Germinal center (tissue), 1 donor: ENCODE measurements at regions not wholly inside any gene's neighbourhood (a gene's known extent, or its start where the extent isn't known, plus 50 kb on each side); places are given as distances from the start of the nearest gene placed in this dataset.

Source experiments
- DNase-seq: peaks from one replicate; pipeline ENCODE4 v3.0.0; 2012; ENCODE audit warnings: mixed read lengths, low spot score

DNA sequence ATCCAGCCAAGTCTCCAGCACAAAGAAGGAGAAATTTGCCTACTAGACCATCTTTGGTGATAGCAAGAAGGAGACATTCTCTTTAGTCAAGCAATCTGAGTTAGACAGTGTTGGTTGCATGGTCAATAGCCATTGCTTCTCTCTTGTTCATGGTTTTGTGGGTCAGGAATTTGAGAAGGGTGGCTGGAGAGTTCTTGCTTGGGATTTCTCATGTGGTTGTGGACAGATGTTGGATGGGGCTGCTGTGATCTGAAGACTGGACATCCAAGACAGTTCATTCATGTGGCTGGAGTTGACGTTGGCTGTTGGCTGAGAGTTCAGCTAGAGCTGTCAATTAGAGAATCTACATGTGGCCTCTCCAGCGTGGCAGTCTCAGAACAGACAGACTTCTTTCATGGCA is 322.3 kb upstream of the PRDM1 start:
- no peak for DNase-seq

DNA sequence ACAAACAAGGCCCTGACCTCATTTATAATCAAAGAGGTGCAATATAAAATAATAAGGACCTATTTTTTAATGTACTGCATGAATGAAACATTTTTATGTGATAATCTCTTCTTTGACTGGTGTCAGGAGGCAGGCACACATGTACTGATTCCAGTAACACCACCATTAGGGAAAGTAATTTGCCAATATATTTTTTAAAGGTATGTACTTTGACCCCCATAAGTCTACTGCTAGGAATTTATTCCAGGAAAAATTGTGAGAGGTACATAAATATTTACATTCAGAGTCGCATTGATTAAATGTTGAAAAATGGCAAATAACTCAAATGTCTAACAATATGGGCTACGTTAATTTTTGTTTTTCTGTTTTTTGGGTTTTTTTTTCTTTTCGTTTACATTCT is 325.4 kb upstream of the PRDM1 start:
- no peak for DNase-seq

DNA sequence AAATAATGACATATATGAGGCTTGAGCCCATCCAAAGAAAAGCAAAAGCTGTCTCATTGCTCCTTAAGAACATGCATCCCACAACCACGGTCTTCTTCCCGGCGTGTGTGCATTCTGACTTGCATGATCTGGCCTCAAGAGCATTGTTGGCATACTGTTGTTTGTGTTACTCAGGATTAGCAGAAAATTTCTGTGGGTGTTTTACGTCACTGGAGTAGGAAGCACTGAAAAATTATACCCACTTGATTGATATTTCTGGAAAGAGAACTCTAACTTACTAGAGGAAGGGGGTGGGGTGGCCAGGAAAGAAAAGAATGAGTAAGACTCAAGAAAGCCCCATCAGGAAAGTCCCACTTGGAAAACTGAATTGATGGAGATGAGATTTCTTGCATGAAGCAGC is 326.2 kb upstream of the PRDM1 start:
- no peak for DNase-seq

DNA sequence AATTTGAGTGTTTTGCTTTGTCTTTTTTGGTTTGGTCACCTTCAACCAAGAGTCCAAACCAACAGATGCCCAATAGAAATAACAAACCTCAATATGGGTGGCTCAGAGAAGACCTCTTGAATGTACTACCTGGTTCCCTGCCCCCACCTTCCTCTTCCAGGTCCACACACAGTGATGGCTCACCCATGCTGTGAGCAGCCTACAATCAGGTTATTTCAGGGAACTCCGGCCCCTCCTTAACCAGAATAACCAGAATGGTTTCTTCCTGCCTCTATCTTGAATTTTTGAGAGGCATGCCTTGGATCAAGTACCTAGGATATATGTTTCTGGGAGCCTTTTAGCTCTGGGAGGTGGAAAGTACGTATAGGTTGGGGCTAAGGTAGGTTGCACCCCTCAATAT is 327.1 kb upstream of the PRDM1 start:
- DNase-seq, result no peak

DNA sequence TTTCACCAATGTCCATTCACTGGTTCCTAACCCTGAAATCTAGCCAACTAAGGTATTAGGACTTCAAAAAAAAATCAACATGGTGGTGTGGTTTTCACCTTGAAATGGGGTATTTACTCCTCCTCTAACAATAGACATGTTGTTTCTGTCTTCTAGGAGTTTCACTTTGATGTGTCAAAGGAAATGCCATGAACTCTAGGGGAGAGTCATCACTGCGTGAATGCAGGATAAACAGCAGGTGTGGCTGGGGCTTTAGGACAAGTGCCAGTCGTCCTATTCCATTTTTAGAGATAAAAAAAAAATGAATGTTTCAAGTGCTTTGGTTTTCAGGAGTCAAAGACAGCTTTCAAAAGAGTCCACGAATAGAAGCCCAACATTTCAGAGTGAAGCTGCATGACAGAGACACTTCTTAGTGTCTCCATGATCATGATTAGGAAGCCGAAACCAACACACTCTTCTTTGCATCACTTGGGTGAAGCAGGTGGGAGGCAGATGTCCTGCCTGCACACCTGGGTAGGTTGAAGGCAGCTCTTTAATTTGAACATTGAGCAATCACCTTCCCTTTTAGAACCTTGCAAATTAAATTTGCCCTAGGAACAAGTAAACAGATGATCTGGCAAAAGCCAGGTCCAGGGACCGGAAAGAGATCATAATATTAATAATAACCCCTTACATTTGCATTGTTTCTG is 328.5 kb upstream of the PRDM1 start:
- DNase-seq, result peak; percentile 23

DNA sequence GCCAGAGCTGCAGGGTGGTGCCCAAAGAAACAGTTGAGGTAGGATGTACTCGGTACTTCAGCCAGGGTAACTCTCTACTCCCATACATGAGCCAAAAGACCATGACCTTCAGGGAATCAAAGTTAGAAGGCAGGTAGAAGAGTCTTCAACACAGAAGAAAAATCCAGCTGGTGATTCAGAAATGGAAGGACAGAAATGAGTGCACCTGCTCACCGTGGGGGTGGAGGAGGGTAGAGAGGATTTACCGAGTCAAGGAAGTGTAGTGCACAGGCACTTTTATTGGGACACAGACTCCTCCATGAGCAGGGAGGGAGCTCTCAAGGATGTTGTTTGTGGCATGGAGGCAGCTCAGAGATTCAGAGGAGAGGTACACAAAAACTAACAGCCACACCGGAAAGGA is 330.3 kb upstream of the PRDM1 start:
- DNase-seq, result no peak

- DNase-seq, result no peak
These were observed 332.4 kb upstream of the PRDM1 start for GRCh38 chr6:105753620-105754211.

DNA sequence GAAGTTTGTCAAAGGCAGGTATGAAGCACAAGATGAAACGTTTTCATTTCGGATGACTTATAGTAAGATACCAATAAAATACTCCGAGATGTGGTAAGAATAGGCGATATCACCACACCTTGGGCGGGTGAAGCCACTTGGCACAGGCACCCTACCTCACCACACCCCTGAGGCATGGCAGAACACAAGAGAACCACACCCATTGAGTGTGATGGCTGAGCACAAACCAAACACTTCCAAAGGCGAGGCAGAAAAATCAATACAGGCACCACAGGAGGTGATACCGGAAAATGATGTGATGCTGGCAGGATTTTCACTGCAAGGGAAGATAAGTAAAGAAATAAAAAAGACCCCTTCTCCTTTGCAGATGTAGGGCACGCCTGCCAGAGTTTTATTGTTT is 332.9 kb upstream of the PRDM1 start:
- no peak for DNase-seq

DNA sequence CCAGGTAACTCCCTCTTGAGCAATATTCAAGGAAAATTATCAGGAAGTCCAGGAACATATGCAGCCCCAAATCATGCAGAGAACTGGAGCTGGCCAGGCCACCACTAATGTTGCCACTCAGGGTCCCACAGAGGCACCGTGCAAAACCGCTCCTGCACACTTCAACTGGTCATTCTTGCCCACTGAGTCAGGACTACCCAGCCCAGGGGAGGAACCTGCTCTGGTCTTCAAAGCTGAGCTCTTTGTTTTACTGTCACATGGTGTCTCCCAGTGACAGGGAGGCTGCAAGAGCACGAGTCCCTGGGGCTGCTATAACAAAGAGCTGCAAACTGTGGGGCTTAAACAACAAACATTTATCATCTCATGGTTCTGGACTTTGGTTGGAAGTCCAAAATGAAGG is 336.0 kb upstream of the PRDM1 start:
- no peak for DNase-seq

- DNase-seq, result no peak
These were observed 337.4 kb upstream of the PRDM1 start for GRCh38 chr6:105748737-105749161.

GRCh38 chr6:105747823-105748405 is 338.2 kb upstream of the PRDM1 start:
- no peak for DNase-seq

GRCh38 chr6:105746509-105746908 is 339.6 kb upstream of the PRDM1 start:
- DNase-seq, result no peak

GRCh38 chr6:105746130-105746505 is 340.0 kb upstream of the PRDM1 start:
- no peak for DNase-seq

DNA sequence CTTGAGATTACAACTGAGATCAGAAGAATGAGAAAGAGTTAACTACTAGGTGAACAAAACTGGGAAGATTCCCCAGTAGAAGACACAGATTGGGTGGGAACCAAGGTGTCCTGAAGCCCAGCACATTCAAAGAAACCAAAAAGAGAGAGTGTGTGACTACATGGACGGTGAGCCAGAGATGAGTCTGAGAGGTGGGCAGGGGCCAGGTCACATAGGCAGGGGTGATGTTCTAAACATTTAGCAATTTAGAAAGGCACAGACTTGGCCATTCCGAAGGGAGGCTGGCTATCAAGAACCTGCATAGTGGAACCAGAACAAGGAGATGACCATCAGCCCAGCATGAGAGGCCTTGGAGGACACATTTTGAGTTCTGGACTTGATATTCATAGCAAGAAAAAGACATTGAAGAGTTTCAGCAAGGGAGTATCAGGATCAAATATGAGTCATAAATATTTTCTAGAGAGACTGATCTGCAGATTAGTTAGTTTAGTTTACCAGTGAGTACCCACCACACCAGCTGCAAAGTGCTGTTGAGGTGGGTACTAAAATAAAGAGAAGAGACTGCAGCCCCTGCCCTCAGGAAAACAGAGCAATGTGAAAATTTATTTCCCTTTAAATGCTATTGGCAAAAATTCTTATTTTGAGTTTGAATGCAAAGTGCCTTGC is 340.5 kb upstream of the PRDM1 start:
- DNase-seq, result no peak

GRCh38 chr6:105744815-105745214 is 341.3 kb upstream of the PRDM1 start:
- no peak for DNase-seq

- DNase-seq, result no peak
These were observed 338.2 kb upstream of the PREP start for GRCh38 chr6:105740946-105741645.

DNA sequence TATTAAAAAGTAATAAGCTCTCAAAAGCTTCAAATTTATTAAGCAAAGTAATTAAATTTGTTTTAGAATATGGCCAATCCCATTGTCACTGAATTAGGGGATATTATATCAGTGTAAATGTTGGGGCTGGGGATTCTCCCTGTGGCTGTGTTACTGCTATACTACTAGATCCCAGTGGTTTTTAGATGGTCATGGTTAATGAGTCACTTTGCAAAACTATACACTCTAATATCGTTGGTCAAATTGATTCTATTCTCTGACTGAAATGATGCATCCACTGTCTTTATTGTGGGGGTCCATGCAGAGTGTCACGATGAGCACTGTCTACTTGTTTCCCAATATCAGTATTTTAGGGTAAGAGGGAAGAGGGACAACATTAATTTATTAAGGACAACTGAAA is 336.9 kb upstream of the PREP start:
- no peak for DNase-seq

DNA sequence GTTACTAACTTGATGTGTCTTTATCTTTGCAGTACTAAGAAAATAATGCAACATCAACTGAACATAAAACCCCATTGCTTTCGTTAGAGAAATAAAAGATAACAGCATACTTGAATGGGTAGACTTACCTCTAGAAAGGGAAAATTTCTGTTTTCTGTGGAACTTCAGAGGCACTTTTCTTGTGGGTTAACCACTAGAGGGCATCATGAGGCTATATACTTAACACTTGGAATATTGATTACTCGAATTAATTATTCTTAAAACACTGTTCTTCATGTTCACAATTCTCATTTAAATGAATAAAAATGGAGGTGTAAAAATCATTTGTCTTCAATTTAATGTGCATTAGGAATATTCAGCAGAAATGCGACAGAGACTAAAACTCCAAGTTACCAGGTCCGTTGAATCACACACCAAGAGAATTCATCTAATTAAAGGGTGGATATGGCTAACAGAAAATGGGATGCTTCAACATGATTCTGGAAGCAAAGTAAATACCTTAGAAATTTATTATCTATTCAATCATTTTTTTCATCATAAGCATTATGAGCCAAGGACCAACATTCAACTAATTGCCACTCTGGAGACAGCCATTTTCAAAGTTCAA is 330.8 kb upstream of the PREP start:
- DNase-seq, result no peak

DNA sequence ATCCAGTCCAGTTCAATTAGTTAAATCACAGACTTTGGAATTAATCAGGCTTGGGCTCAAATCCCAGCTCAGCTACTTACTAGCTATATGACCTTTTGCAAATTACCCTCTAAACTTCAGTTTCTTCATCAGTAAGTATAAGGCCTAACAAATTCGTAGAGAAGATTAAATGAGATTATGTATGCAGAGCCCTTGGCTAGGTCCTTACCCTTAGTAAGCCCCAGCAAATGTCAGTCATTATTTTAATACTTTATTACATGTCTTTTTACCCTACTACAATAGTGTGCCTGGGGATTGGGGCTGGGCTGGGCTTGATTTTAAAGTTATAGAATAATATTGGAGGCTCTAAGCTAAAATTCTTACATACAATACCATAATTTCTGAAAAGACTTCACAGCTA is 326.1 kb upstream of the PREP start:
- DNase-seq, result no peak

- no peak for DNase-seq
These were observed 324.2 kb upstream of the PREP start for GRCh38 chr6:105726902-105727655.

DNA sequence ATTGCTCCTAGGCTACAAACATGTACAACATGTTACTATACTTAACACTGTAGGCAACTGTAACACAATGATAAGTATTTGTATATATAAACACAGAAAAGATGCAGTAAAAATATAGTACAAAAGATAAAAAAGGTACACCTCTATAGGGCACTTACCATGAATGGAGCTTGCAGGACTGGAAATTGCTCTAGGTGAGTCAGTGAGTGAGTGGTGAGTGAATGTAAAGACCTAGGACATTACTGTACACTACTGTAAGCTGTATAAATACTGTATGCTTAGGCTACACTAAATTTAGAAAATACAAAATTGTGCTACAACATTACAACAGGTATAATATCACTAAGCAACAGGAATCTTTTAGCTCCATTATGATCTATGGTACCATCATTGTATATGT is 312.0 kb upstream of the PREP start:
- no peak for DNase-seq
